GM23338 (cell line): ENCODE measurements at regions not wholly inside any gene's neighbourhood (a gene's known extent, or its start where the extent isn't known, plus 50 kb on each side); places are given as distances from the start of the nearest gene placed in this dataset.

Experiments used
- ATAC-seq: fragments of 200-7000 bp; cut with Tn5 transposase; 3 replicates; pipeline ENCODE4 v1.9.1; 2020
- DNase-seq: peaks from one replicate; pipeline ENCODE4 v3.0.0-alpha.2; 2015; ENCODE audit warnings: low spot score
- H2AFZ ChIP-seq: fragments of 200-600 bp; sonication (generic); 2 replicates; pipeline ENCODE4 v1.8.0; 2016; ENCODE audit warnings: antibody characterized with exemption, mild to moderate bottlenecking, moderate library complexity
- H3F3A ChIP-seq: fragments of 200-600 bp; sonication (generic); replicated peaks from 2 replicates; pipeline ENCODE4 v1.8.0; 2017; ENCODE audit warnings: antibody characterized with exemption, mixed run types, low read depth
- H3K27ac ChIP-seq: fragments of 200-600 bp; sonication (generic); 2 replicates; pipeline ENCODE4 v1.6.1; 2016; ENCODE audit warnings: low read depth
- H3K27me3 ChIP-seq: fragments of 200-600 bp; sonication (generic); 2 replicates; pipeline ENCODE4 v1.8.0; 2016; ENCODE audit warnings: mild to moderate bottlenecking, mixed run types, moderate library complexity; ENCODE audit not compliant: insufficient read depth
- H3K36me3 ChIP-seq: fragments of 200-600 bp; sonication (generic); 2 replicates; pipeline ENCODE4 v1.8.0; 2016; ENCODE audit warnings: mild to moderate bottlenecking; ENCODE audit not compliant: insufficient read depth
- H3K4me1 ChIP-seq: fragments of 200-600 bp; sonication (generic); 2 replicates; pipeline ENCODE4 v1.8.0; 2016; ENCODE audit warnings: mild to moderate bottlenecking, moderate library complexity; ENCODE audit not compliant: insufficient read depth
- H3K4me2 ChIP-seq: fragments of 200-600 bp; sonication (generic); 2 replicates; pipeline ENCODE4 v1.7.1; 2017; ENCODE audit warnings: mixed run types
- H3K4me3 ChIP-seq: fragments of 200-600 bp; sonication (generic); 2 replicates; pipeline ENCODE4 v1.6.1; 2016; ENCODE audit warnings: mixed run types
- H3K79me2 ChIP-seq: fragments of 200-600 bp; sonication (generic); replicated peaks from 2 replicates; pipeline ENCODE4 v1.8.0; 2017; ENCODE audit warnings: mild to moderate bottlenecking; ENCODE audit not compliant: insufficient read depth
- H3K9me2 ChIP-seq: fragments of 200-600 bp; sonication (generic); 2 replicates; pipeline ENCODE4 v1.8.0; 2017; ENCODE audit not compliant: insufficient read depth
- H4K20me1 ChIP-seq: fragments of 200-600 bp; sonication (generic); replicated peaks from 2 replicates; pipeline ENCODE4 v1.8.0; 2017; ENCODE audit warnings: mild to moderate bottlenecking; ENCODE audit not compliant: insufficient read depth
- H3K27ac Mint-ChIP-seq: 2 replicates; pipeline ENCODE4 v1.8.0; 2020; ENCODE audit warnings: inconsistent platforms, mild to moderate bottlenecking, moderate library complexity, mixed read lengths
- H3K27me3 Mint-ChIP-seq: 3 replicates; pipeline ENCODE4 v1.8.0; 2022; ENCODE audit warnings: low read depth, mild to moderate bottlenecking, moderate library complexity, mixed read lengths, inconsistent platforms; ENCODE audit not compliant: insufficient read depth, poor library complexity
- H3K36me3 Mint-ChIP-seq: 3 replicates; pipeline ENCODE4 v1.8.0; 2021; ENCODE audit warnings: low read depth, mild to moderate bottlenecking, inconsistent platforms, moderate library complexity, mixed read lengths
- H3K4me1 Mint-ChIP-seq: 3 replicates; pipeline ENCODE4 v1.8.0; 2020; ENCODE audit warnings: mild to moderate bottlenecking, inconsistent platforms, mixed read lengths
- H3K4me3 Mint-ChIP-seq: 3 replicates; pipeline ENCODE4 v1.8.0; 2021; ENCODE audit warnings: moderate library complexity, mild to moderate bottlenecking, inconsistent platforms, mixed read lengths
- H3K9me3 Mint-ChIP-seq: 3 replicates; pipeline ENCODE4 v1.8.0; 2020; ENCODE audit warnings: moderate library complexity, mild to moderate bottlenecking, inconsistent platforms, mixed read lengths
- CREB1 ChIP-seq: fragments of 250-450 bp; sonication (Bioruptor Pico); IDR thresholded peaks from 2 replicates; pipeline ENCODE4 v1.5.0; 2020; ENCODE audit warnings: low read depth, mild to moderate bottlenecking, moderate library complexity
- ETS1 ChIP-seq: IDR thresholded peaks from 2 replicates; pipeline ENCODE4 v1.6.1; 2016; ENCODE audit warnings: antibody characterized with exemption
- EZH2 ChIP-seq: fragments of 200-600 bp; sonication (generic); IDR thresholded peaks from one replicate; pipeline ENCODE4 v1.8.0; 2017; ENCODE audit warnings: antibody characterized with exemption, mild to moderate bottlenecking, low read depth; ENCODE audit not compliant: unreplicated experiment
- EZH2phosphoT487 ChIP-seq: fragments of 200-600 bp; sonication (generic); IDR thresholded peaks from one replicate; pipeline ENCODE4 v1.8.1; 2018; ENCODE audit warnings: antibody characterized with exemption; ENCODE audit not compliant: unreplicated experiment
- JUNB ChIP-seq: IDR thresholded peaks from one replicate; pipeline ENCODE4 v1.6.1; 2016; ENCODE audit warnings: antibody characterized with exemption; ENCODE audit not compliant: unreplicated experiment
- NANOG ChIP-seq: IDR thresholded peaks from 2 replicates; pipeline ENCODE4 v1.6.1; 2016; ENCODE audit warnings: antibody characterized with exemption, borderline replicate concordance
- POLR2AphosphoS5 ChIP-seq: IDR thresholded peaks from 2 replicates; pipeline ENCODE4 v1.6.1; 2016; ENCODE audit warnings: antibody characterized with exemption, low read depth
- REST ChIP-seq: IDR thresholded peaks from one replicate; pipeline ENCODE4 v1.6.1; 2018; ENCODE audit warnings: antibody characterized with exemption; ENCODE audit not compliant: unreplicated experiment
- STAT1 ChIP-seq: IDR thresholded peaks from one replicate; pipeline ENCODE4 v1.6.1; 2016; ENCODE audit warnings: antibody characterized with exemption; ENCODE audit not compliant: unreplicated experiment
- ZNF114 ChIP-seq: fragments of 250-450 bp; sonication (Bioruptor Pico); IDR thresholded peaks from 2 replicates; pipeline ENCODE4 v1.5.0; 2020; ENCODE audit warnings: mild to moderate bottlenecking, moderate library complexity
- ZNF331 ChIP-seq: fragments of 250-450 bp; sonication (Bioruptor Pico); IDR thresholded peaks from 2 replicates; pipeline ENCODE4 v1.5.0; 2020; ENCODE audit warnings: low read depth, mild to moderate bottlenecking, moderate library complexity
- ZNF462 ChIP-seq: fragments of 250-450 bp; sonication (Bioruptor Pico); IDR thresholded peaks from 2 replicates; pipeline ENCODE4 v1.5.0; 2020; ENCODE audit warnings: mild to moderate bottlenecking, moderate library complexity

GRCh38 chr11:62069374-62069773 is 54.4 kb upstream of the INCENP start:
- Histone ChIP-seq H3K4me2 (no peak overlapping the region), H3K9me2 (no peaks in the 10 kb centered on the region), H3K4me1 (no peaks in the 10 kb centered on the region), H4K20me1 (no peaks in the 10 kb centered on the region), H3F3A (no peaks in the 10 kb centered on the region), H3K27ac (no peak overlapping the region), H3K27me3 (no peaks in the 10 kb centered on the region), H3K4me3 (no peak overlapping the region), H2AFZ (no peak overlapping the region), H3K79me2 (no peaks in the 10 kb centered on the region), H3K36me3 (no peaks in the 10 kb centered on the region)
- Mint-ChIP-seq H3K4me3 (no peak overlapping the region), H3K27me3 (no peaks in the 10 kb centered on the region), H3K36me3 (no peaks in the 10 kb centered on the region; the same call in 2 of the 3 replicates), H3K27ac (no peak overlapping the region), H3K9me3 (peaks cover 3% of the 10 kb centered on the region; the same call in 2 of the 3 replicates), H3K4me1 (no peaks in the 10 kb centered on the region)
- DNase-seq: no peak
- ATAC-seq: peak; percentile 39; the same call in 2 of the 3 replicates
- TF ChIP-seq EZH2phosphoT487: no peak
- no peak for TF ChIP-seq JUNB
- no peak for TF ChIP-seq ZNF331
- no peak for TF ChIP-seq REST
- TF ChIP-seq ZNF462 (CRISPR knock-in tag): no peak
- no peak for TF ChIP-seq ZNF114 (CRISPR knock-in tag)
- TF ChIP-seq CREB1: no peak
- no peak for TF ChIP-seq ETS1
- no peak for TF ChIP-seq POLR2AphosphoS5
- no peak for TF ChIP-seq NANOG
- TF ChIP-seq EZH2: no peak
- no peak for TF ChIP-seq STAT1
